GM18517 (cell line): ENCODE measurements at regions not wholly inside any gene's neighbourhood (a gene's known extent, or its start where the extent isn't known, plus 50 kb on each side); places are given as distances from the start of the nearest gene placed in this dataset.
A peak's percentile ranks its signal among the peaks of the same experiment; 100 is the strongest.

Experiments used
- ATAC-seq: cut with Tn5 transposase; IDR thresholded peaks from one replicate; pipeline ENCODE4 v1.9.1; 2021; ENCODE audit warnings: mild to moderate bottlenecking, moderate library complexity; ENCODE audit not compliant: unreplicated experiment

DNA sequence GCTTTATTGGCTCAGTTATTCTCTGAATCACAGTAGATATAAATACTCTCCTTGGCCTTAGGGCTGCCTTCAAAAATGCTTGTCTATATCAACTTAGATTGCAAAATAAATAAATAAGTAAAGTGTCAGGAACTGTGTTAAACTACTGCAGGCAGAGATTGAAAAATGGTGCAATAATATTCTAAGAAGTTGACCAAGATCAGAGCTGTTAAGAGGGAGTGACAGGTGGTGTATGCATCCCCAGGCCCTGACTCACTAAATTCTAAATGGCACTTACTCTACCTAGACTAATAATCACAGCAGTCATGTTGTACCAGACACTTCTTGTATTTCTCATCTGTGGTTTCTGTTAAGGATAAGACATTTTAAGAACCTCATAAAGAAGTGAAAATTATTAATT lies 235.1 kb upstream of the SPOCK3 start:
- no peak for ATAC-seq

DNA sequence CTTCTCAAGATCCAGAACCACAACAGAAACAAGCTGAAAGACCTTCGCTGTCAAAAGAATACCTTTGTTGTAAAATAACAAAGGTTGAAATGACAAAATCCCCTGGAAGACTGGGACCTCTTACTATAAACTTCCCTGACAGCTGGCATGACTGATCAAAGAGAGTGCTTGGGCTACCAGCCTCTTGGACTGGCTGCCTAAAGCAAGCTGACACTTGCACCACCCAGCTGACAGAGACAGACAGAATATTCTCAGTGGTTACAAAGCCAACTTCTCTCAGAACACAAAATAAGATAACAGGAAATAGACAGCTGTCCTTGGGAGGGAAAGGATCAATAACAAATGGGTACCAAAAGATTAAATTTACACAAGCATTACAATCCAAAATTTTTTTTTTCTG lies 241.7 kb upstream of the SPOCK3 start:
- ATAC-seq: no peak

DNA sequence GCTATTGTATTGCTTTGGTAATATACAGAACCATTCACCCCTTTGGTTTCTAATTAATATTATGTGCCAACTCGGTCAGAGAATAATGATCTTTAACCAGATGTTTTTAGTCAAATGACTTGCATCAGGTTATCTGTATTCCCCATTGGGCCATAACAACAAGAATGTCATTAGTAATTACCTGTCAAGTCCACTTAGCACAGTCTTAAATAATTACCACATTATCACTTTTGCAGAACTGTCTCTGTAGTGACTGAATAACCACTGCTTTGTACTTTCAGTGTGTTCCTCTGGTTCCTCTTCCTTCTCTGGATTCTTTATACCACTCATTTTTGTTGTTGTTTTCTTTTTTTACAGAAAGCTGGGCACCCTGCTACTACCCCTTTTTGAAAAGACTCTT lies 257.7 kb upstream of the SPOCK3 start:
- no peak for ATAC-seq

DNA sequence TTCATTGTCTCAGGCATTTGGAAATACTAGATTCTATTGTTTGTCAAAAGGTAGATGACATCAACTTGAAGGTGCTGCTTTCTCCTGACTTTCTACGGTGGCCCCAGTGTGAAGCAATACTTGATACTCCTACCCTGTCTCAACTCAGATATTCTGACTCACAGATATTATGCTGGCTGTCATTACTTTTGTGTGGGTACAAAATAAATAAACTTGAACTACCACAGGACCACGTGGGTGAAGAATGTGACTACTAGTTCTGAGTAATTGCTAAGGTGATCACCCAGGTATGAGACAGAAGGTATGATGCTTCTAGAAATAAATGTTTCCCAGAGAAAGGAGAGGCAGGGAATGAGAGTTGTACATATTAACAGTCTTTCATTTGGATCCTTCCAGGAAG lies 275.3 kb upstream of the SPOCK3 start:
- ATAC-seq: no peak

DNA sequence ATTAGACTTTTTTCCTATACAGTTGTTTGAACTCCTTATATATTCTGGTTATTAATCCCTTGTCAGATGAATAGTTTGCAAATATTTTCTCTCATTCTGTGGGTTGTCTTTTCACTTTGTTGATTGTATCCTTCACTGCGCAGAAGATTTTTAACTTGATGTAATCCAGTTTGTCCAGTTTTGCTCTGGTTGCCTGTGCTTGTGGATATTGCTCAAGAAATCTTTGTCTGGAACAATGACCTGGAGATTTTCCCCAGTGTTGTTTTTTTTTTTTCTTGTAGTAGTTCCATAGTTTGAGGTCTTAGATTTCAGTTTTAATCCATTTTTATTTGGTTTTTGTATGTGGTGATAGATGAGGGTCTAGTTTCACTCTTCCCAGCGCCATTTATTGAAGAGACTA lies 289.8 kb upstream of the SPOCK3 start:
- ATAC-seq: no peak

DNA sequence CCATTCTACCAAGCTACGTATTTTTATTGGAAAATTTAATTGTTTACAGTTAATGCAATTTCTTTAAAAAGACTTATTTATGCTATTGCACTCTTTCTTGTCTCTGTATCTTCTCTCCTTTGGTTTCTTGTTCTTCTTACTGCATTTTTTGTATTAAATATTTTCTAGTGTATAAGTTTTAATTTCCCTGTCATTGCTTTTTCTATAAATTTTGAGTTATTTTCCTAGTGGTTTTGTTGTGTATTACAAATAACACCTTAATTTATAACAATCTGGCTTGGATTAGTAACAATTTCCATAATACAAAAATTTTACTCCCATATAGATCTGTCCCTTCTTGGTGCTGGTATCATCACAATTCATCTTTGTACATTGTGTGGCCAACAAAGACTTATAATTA lies 303.5 kb upstream of the SPOCK3 start:
- no peak for ATAC-seq

DNA sequence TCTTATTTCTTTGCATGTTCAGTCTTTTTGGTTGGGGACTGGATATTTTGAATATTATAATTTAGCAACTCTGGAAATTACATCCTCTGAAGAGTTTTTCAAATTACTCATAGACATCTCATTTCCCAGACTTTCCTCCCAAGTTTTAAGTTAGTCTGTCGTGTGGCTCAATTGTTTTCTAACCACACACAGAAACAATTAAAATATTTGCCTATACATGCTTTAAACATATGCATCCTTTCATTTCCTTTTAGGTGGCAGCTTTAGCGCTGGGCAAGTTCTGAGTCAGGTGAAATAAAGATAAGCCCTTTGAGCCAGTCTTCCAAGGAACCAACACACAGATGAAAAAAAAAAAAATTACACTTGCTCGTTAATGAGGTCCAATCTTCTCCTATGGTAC lies 307.0 kb upstream of the SPOCK3 start:
- ATAC-seq: no peak

DNA sequence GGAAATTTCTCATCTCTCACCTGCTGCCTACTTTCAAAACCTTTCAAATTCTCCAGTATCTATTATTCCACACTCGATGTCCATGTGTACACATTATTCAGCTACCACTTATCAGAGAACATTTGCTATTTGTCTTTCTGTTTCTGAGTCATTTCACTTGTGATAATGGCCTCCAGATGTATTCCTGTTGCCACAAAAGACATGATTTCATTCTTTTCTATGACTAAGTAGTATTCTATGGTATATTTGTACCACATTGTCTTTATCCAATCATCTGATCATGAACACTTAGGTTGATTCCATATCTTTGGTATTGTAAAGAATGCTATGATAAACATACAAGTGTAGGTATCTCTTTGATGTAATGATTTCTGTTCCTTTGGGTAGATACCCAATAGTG lies 310.1 kb upstream of the SPOCK3 start:
- ATAC-seq: no peak

DNA sequence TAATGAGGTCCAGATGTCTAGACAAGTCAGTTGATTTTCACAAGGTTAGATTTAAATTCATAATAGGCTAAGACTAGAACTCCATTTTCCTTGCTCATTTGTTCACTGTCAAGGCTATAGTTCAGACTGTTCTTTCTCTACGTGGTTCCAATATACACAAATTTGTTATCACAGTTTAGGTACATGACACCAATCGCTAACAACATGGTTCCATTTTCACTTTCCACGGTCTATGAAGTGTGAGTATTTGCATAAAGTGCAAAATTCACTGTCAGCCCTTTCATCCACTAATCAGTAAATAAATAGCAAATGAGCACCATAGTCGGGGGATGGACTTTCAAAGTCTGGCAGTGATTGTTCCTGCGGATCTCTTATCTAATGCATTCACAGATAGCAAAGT lies 315.7 kb upstream of the SPOCK3 start:
- ATAC-seq: no peak

DNA sequence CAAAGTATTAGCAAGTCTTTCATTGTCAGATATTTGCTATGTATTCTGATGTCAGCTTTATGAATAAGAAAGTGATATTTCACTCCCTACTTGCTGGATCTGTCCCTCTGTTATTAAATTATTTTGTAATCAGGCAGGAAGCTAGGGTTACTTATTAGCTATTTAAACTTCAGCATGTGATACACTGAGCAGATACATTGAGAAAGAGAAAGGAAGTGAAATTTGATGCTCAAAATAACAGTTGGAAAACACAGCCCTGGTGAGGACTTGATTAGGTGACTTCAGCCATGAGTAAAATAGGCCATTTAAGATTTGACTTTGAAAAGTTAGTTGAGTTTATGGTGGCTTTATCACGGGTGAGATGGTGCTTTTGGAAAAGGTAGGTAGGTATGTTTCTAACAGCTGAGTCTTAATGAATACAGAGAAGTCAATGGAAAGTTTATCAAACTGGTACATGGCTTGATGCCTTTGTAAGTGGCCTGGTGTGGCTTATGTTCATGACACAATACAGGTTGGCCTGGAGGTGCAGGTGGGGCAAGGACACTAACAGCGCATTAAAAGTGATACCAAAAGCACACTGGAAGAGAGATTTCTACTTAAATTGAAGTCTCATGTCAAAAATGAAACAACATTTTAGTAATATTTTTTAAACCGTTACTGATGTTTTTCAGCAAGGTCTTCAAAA lies 321.2 kb upstream of the SPOCK3 start:
- peak; percentile 88 for ATAC-seq

DNA sequence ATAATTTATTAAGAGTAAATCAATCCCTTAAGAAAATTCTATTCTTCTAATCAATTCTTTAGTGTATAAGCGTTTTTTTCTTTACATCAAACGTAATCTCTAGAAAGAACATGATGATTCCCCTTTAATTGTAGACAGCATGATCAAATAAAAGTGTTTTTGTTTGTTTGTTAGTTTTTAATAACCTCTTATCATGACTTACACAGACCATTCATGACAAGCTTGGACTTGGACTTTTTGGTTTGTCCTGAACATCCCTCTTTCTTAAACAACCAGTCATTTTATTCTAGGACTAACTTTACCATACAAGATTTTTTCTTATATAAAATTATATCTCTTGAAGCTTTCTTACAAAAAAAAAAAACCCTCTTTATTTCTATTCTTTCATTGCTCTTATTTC lies 344.6 kb upstream of the SPOCK3 start:
- ATAC-seq: no peak

DNA sequence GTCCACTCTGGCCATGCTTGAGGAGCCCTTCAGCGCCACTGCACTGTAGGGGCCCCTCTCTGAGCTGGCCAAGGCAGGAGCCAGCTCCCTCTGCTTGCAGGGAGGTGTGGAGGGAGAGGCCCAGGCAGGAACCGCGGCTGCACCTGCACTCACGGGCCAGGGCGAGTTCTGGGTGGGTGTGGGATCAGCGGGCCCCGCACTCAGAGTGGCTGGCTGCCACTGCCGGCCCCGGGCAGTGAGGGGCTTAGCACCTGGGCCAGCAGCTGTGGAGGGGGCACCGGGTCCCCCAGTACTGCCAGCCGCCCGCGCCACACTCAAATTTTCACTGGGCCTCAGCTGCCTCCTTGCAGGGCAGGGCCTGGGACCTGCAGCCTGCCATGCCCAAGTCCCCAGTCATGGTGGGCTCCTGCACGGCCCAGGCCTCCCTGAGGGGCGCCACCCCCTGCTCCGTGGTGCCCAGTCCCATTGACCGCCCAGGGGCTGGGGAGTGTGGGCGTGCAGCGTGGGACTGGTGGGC lies 347.2 kb upstream of the SPOCK3 start:
- no peak for ATAC-seq

DNA sequence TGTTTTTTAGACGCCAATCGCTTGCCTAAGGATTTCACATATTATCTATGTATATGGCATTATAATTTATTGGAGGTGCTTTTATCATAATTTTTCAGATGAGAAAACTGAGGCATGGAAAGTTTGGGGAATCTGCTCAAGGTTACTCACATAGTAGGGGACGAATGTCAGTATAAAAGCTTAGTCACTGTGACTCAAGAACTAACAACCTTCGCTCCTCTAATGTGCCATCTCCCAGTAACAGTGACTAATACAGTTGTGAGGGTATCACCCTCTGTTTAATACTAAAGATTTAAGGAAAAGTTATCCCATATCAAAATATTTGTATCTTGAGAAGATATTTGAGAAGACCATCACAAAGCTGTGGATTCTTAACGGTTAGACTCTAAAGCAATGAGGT lies 353.1 kb upstream of the SPOCK3 start:
- ATAC-seq: no peak

DNA sequence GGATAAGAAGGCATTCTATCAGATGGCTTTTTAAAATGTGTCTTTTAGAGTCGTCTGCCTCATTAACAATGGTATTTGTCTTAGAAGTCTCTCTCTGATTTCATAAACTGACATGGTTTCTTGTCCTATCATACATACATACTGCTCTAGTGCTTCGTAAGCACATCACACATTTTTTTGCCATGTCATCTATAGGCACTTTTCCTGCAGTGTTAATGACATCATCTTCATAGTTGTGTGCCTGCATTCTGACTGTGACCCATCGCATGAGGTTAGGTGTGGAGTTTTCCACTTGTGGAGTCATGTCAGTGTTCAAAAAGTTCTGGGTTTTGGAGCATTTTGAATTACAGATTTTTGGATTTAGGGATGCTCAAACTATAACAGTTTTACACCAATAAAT lies 361.6 kb upstream of the SPOCK3 start:
- ATAC-seq: no peak

DNA sequence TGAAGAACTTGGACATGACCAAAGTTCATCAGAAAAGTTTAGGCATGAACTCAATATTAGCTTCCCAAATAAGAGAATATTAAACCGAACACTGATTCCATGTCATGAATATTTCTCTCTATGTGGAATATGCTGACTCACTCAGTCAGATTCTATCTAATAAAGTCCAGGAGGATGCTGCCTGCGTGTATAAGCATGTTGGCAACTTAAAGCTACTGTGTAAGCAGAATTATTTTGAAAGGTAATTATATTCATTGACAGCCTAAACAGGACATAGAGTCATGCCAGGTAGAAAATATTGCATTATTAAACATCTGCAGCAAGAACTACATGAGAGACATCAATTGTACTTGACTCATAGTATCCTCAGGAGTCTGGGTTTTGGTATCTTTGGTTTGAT lies 367.9 kb upstream of the SPOCK3 start:
- no peak for ATAC-seq

DNA sequence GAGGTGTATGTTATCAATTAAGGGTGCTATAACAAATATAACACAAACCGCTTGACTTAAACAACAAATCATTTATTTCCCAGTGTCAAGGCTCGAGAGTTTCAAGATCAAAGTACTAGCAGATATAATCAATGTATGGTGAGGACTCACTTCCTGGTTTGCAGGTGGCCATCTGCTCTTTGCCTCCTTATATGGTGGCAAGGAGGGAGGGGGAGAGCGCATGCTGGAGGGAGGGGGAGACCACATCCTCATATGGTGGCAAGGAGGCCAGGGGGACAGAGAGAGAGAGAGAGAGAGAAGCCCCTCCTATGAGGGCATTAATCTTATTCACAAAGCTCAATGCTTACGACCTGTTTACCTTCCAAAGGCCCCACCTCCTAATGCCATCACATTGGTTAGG lies 372.3 kb upstream of the SPOCK3 start:
- ATAC-seq: no peak

DNA sequence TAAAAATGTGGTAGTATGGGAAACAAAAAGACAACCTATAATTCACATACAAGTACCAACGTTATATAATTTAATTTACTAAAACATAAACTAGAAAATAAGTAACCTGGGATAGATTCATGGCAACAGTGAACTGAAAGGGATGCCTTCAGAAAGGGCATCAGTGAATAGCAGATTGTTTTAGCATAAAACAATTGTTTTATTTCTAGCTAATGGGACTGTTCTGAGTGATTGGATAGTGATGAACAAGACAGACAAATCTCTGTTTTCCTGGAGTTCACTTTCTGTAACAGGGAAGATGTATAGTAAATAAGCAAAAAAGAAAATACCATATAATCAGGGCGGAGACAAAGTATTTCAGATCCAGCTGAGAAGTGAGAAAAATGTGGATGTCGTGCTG lies 379.1 kb upstream of the SPOCK3 start:
- ATAC-seq: no peak

DNA sequence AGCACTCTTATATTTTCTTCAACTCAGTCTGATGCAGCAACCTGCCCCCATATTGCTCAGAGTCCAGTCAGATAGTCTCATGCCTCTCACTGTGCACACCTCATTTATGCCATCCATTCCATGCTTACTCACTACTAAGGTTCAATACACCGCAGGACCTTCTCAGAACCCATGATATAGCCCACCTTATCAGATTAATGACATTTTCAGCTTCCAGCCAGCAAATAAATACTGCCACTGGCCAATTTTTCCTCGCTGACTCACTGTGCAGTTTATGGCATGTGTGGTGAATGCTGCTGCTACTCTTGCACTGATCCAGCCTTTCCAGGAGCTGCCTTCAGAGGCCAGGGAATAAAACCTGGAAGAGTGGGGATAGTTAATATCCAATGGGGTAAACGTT lies 380.6 kb upstream of the SPOCK3 start:
- no peak for ATAC-seq

DNA sequence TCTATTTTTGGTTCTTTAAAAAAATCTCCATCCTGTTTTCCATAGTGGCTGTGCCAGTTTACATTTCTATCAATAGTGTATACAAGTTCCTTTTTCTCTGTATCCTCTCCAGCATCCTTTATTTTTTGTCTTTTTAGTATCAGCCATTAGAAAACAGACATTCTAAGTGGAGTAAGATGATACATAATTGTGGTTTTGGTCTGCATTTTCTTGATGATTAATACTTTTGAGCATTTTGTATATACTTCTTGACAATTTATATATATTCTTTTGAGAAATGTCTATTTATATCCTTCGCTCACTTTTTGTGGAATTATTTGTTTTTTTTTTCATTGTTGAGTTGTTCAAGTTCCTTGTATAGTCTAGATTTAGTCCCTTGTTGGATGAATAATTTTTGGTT lies 382.2 kb upstream of the SPOCK3 start:
- no peak for ATAC-seq

DNA sequence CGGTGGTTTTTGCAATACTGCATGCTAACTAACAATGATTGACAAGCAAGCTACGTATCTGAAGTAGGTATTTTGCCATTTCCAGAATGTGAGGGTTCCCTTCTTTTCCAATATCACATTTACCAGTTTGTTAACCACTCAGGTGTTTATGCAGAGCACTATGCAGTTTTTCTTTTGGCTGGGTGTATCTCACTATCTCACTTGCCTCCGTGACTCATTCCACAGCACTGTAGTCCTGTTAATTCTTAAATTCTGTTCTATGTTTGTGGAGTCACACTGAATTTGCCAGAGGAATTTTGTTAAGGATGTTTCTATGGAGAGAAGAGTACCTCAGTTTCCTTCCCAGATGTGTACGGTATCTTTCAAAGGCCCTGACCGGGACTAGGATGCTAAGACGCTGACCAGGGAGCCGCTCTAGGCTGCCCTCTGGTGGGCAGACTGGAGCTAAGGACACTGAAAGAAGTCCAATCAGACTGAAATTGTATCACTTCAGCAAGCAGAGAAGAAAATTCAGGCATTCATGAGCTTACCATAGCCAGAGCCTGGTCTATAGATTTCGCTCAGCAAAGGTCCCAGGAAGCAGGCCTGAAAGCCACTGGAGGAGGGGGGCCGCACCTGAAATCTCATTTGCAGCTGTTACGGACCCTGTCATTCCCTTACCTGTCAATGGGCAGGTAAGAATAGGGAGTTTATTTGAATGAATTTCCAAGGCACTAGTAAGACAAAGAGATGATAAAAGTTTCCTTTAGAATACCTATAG lies 388.4 kb upstream of the SPOCK3 start:
- peak; percentile 96 for ATAC-seq

DNA sequence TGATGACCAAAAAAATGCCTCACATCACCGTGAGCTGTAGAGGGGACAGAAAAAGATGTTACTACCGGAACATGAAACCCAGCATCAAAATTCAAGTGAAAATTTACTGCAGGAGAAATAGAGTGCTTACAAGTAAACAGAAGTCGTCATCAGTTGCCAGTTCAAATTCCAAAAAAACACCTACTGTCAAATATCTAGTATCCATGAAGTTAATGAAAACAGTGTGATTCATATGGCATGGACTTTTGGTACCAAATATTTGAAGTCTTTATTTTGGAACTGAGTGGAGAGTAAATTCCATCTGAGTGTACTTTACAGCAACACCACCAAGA lies 388.9 kb upstream of the SPOCK3 start:
- no peak for ATAC-seq

DNA sequence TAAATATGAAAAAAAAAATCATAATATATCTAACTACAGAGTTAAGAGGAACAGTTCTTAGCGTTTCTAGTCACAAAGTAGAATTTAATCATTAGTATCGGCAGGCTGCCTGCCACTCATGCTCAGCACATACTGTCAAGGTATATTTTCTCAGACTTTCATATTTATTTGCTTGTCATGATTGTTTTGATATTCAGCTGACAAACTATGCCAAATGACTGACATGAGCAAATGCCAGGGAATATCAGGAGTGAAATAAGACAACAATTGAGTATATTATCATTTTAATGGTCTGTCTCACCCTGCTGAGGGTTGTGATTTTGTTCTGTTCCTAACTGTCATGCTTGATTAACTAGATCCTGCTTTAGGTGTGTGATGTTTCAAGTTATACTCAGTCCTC lies 395.0 kb upstream of the SPOCK3 start:
- no peak for ATAC-seq

DNA sequence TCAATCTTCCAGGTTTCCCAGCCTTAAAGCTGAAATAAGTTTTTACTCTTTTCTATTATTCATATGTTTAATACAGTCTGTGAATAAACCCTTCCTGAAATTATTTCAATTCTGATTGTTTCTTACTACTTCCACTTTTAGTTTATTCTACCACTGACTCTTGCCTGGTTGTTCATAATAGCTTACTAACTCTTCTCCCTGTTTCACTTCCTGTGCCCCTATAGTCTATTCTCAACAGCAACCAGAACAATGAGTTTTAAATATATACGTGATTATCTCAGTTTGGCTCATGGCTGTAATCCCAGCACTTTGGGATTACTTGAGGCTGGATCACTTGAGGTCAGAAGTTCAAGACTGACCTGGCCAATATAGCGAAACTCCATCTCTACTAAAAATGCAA lies 408.0 kb upstream of the SPOCK3 start:
- no peak for ATAC-seq
